Glutamatergic neuron (in vitro differentiated cells): ENCODE measurements at regions not wholly inside any gene's neighbourhood (a gene's known extent, or its start where the extent isn't known, plus 50 kb on each side); places are given as distances from the start of the nearest gene placed in this dataset.

Experiments used
- DNase-seq: peaks from one replicate; pipeline ENCODE4 v3.0.0; 2022
- H3K27ac Mint-ChIP-seq: one replicate; pipeline ENCODE4 v1.8.0; 2020; ENCODE audit warnings: mild to moderate bottlenecking, mixed read lengths, inconsistent platforms; ENCODE audit not compliant: unreplicated experiment
- H3K27me3 Mint-ChIP-seq: one replicate; pipeline ENCODE4 v1.8.0; 2020; ENCODE audit warnings: mild to moderate bottlenecking, moderate library complexity, mixed read lengths, inconsistent platforms; ENCODE audit not compliant: unreplicated experiment
- H3K36me3 Mint-ChIP-seq: one replicate; pipeline ENCODE4 v1.8.0; 2020; ENCODE audit warnings: mild to moderate bottlenecking, mixed read lengths, inconsistent platforms; ENCODE audit not compliant: unreplicated experiment
- H3K4me1 Mint-ChIP-seq: one replicate; pipeline ENCODE4 v1.8.0; 2020; ENCODE audit warnings: mild to moderate bottlenecking, low read depth, mixed read lengths, inconsistent platforms; ENCODE audit not compliant: unreplicated experiment
- H3K4me3 Mint-ChIP-seq: one replicate; pipeline ENCODE4 v1.8.0; 2020; ENCODE audit warnings: mild to moderate bottlenecking, mixed read lengths, inconsistent platforms; ENCODE audit not compliant: unreplicated experiment
- H3K9me3 Mint-ChIP-seq: one replicate; pipeline ENCODE4 v1.8.0; 2020; ENCODE audit warnings: mild to moderate bottlenecking, moderate library complexity, mixed read lengths, inconsistent platforms; ENCODE audit not compliant: unreplicated experiment
- TF ChIP-seq, protein P1 (sequence below): fragments of 200-600 bp; sonication (generic); IDR thresholded peaks from one replicate; pipeline ENCODE4 v1.5.0; 2021; ENCODE audit not compliant: partially characterized antibody, unreplicated experiment

DNA sequence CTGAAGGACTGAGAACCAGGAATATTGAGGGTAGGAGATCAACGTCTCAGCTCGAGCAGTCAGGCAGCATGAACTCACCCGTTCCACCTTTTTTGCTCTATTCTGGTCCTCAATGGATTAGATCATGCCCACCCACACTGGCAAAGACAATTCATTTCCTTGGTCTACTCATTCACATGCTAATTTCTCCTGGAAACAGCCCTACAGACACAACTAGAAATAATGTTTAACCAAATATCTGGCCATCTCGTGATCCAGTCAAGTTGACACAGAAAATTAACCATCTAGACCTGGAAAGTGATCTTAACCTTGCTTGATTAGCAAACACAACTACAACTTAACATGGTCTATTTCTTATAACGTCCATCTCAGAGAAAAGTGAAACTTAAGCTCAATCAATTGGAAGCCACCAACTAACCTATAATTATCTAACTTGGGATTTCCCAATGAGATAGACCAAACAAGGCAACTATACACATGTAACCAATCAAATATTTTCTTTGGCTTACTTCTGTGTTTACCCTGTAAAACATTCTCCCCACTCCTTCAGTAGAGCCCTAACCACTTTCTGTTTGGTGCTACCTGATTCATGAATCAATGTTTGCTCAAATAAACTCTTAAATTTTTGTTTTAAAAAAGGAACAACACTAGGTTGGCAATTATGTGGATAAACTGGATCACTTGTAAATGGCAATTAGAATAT, 69.7 kb upstream of the MAMLD1 start:
- Mint-ChIP-seq H3K27ac (no peak overlapping the region), H3K4me3 (no peak overlapping the region), H3K4me1 (peaks cover 2% of the 10 kb centered on the region), H3K27me3 (no peaks in the 10 kb centered on the region), H3K9me3 (no peaks in the 10 kb centered on the region), H3K36me3 (no peaks in the 10 kb centered on the region)
- no peak for DNase-seq
- TF ChIP-seq, protein P1, sequence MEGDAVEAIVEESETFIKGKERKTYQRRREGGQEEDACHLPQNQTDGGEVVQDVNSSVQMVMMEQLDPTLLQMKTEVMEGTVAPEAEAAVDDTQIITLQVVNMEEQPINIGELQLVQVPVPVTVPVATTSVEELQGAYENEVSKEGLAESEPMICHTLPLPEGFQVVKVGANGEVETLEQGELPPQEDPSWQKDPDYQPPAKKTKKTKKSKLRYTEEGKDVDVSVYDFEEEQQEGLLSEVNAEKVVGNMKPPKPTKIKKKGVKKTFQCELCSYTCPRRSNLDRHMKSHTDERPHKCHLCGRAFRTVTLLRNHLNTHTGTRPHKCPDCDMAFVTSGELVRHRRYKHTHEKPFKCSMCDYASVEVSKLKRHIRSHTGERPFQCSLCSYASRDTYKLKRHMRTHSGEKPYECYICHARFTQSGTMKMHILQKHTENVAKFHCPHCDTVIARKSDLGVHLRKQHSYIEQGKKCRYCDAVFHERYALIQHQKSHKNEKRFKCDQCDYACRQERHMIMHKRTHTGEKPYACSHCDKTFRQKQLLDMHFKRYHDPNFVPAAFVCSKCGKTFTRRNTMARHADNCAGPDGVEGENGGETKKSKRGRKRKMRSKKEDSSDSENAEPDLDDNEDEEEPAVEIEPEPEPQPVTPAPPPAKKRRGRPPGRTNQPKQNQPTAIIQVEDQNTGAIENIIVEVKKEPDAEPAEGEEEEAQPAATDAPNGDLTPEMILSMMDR: no peak

DNA sequence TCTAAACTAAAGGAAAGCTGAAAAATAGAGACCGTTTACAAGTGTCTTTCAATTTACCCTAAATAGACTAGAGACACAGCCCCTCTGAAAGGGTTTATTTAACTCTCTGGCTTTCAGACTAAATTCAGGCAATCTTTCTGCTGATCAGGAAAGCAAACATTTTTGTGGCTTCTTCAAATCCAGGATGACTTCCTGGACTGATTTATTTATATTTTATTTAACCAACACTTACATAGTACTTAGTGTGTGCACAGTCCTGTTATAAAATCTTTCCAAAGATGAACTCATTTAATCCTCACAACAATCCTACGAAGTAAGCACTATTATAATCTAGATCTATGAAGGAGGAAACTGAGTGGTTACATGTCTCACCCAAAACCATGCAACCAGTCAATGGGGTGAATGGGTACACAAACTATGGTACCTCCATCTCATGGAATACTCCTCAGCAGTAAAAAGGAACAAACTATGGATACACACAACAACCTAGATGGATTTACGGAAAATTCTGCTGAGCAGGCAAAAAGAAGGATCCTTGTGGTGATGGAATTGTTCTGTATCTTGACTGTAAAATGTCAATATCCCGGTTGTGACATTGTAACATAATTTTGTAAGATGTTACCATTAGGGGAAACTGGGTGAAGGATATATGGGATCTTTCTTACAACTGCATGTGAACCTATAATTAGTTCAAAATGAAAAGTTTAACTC, 64.1 kb upstream of the MAMLD1 start:
- H3K4me1 Mint-ChIP-seq: peaks cover 2% of the 10 kb centered on the region
- H3K27me3 Mint-ChIP-seq: no peaks in the 10 kb centered on the region
- no peaks in the 10 kb centered on the region for H3K36me3 Mint-ChIP-seq
- no peak for DNase-seq
- TF ChIP-seq, protein P1: no peak
- no peak overlapping the region for H3K27ac Mint-ChIP-seq
- H3K9me3 Mint-ChIP-seq: peaks cover 2% of the 10 kb centered on the region
- no peak overlapping the region for H3K4me3 Mint-ChIP-seq

DNA sequence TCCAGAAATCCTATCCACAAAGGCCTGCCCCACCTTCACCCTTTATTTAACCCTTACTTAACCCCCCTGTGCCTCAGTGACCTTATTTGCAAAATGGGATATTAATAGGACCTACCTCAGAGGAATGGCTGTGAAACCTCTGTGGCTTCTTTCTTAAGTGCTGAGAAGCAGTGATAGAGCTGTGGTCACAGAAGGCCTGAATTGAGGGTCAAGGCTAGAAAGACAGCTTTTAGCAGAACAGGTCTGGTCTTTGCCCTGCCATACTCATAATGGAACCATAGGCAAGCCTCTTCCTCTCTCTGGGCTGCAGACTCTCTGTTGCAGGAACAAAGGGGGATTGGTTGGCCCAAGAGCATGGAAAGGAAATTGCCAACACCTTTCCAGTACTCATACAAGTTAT, 63.5 kb upstream of the MAMLD1 start:
- DNase-seq: no peak
- H3K27me3 Mint-ChIP-seq: no peaks in the 10 kb centered on the region
- no peak overlapping the region for H3K4me3 Mint-ChIP-seq
- TF ChIP-seq, protein P1: no peak
- peaks cover 2% of the 10 kb centered on the region for H3K9me3 Mint-ChIP-seq
- H3K27ac Mint-ChIP-seq: no peak overlapping the region
- H3K36me3 Mint-ChIP-seq: no peaks in the 10 kb centered on the region
- peaks cover 2% of the 10 kb centered on the region for H3K4me1 Mint-ChIP-seq

DNA sequence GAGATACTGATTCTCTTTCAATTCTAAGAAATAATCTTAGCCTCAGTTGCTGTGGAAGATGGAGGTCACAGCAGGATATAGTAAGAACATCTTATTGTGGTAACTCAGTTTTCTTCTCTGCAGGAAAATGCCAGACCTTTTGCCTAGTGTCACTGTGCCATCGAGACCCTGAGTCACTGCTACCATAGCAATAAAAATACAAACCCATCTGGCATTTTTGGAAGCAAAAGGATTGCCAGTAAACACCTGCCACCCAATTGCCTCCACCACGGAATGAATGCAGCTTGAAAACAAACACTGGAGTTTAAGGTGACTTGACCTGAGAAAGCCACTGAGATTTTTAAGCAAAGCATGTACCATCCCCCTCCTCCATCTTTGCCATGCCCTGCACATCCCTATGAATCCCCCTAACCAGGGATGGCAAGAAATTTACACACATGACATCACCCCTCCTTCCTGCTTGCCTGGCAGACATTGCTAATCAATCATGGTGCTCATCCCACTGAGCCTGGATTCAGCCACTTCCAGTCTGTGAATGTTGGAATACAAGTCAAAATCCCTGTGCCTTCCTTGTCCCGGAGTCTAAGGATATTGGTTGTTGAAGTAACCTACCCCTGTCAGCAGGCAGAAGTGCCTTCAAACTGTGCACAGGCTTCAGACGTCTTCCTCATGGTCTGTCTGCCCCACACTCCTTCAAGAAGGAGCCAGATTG, 59.6 kb upstream of the MAMLD1 start:
- Mint-ChIP-seq H3K9me3 (peaks cover 2% of the 10 kb centered on the region), H3K4me1 (no peaks in the 10 kb centered on the region), H3K27ac (no peak overlapping the region), H3K27me3 (no peaks in the 10 kb centered on the region), H3K36me3 (no peaks in the 10 kb centered on the region), H3K4me3 (no peak overlapping the region)
- no peak for DNase-seq
- TF ChIP-seq, protein P1: no peak
